LoVo (cell line): ENCODE measurements at regions not wholly inside any gene's neighbourhood (a gene's known extent, or its start where the extent isn't known, plus 50 kb on each side); places are given as distances from the start of the nearest gene placed in this dataset.
"Not testable (repeated sequence)": the region's sequence is repeated elsewhere in the genome, so short reads cannot be mapped to it uniquely, and the experiment has no call there.

Source experiments
- DNase-seq: peaks from one replicate; pipeline ENCODE4 v3.0.0-alpha.2; 2016; ENCODE audit warnings: low spot score

- no peak for DNase-seq
These were observed 78.0 kb upstream of the LHFPL2 start for GRCh38 chr5:78726571-78726970.

DNA sequence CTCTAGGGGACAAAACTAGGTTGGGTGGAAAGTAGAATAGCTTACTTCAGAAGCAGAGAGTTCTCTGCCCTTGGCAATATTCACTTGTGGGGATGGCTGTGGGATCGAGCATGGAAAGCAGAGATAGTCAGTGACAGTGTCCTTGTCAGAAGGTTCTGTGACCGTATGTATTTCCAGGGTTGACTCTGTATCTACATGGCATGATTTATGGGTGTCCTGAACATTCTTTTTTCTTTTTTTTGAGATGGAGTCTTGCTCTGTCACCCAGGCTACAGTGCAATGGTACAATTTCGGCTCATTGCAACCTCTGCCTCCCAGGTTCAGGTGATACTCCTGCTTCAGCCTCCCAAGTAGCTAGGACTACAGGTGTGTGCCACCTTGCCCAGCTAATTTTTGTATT lies 77.4 kb upstream of the LHFPL2 start:
- DNase-seq, result no peak

- DNase-seq, result no peak
These were observed 75.5 kb upstream of the LHFPL2 start for GRCh38 chr5:78724061-78724460.

GRCh38 chr5:78720997-78721396 lies 72.4 kb upstream of the LHFPL2 start:
- no peak for DNase-seq

GRCh38 chr5:78720227-78720985 lies 71.8 kb upstream of the LHFPL2 start:
- peak; percentile 46 for DNase-seq

DNA sequence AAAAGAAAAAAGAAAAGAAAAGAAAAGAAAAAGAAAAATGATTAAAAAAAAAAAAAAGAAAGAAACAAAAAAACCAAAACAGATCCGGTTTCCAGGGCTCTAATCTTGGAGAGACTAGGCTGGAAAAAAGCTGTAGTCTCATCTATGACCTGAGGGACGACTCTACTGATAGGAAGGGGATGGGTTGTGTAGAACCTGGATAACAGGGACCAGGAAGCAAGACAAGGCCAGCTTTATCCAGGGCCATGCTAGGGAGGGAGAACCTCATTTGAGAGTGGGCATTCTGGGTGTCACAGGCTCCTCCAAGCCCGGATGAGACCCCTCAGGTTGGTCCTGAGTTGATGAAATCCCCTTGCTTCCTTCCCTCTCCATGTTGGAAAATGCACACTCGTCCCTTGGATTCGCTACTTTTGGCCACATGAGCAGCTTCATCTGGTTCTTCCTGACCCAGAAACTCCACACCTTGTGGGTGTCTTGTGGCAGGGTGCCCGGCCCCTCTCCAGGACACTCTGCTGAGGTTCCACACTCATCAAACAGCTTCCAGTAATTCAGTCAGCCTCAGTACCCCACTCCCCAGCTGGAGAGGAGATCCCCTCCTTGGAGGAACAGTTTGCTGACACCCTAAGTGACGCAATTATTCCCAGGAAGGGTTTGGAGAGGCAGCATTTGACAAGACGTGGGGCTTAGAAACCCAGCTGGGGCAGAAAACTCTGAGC lies 71.1 kb upstream of the LHFPL2 start:
- no peak for DNase-seq

GRCh38 chr5:78718824-78719223 lies 70.3 kb upstream of the LHFPL2 start:
- DNase-seq, result no peak

GRCh38 chr5:78717674-78718584 lies 69.4 kb upstream of the LHFPL2 start:
- DNase-seq, result no peak

- DNase-seq, result no peak
These were observed 67.6 kb upstream of the LHFPL2 start for GRCh38 chr5:78716206-78716605.

DNA sequence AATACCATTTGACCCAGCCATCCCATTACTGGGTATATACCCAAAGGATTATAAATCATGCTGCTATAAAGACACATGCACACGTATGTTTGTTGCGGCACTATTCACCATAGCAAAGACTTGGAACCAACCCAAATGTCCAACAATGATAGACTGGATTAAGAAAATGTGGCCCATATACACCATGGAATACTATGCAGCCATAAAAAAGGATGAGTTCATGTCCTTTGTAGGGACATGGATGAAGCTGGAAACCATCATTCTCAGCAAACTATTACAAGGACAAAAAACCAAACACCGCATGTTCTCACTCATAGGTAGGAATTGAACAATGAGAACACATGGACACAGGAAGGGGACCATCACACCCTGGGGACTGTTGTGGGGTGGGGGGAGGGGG lies 66.8 kb upstream of the LHFPL2 start:
- not testable (repeated sequence) for DNase-seq

- not testable (repeated sequence) for DNase-seq
These were observed 63.1 kb upstream of the LHFPL2 start for GRCh38 chr5:78711670-78712069.

DNA sequence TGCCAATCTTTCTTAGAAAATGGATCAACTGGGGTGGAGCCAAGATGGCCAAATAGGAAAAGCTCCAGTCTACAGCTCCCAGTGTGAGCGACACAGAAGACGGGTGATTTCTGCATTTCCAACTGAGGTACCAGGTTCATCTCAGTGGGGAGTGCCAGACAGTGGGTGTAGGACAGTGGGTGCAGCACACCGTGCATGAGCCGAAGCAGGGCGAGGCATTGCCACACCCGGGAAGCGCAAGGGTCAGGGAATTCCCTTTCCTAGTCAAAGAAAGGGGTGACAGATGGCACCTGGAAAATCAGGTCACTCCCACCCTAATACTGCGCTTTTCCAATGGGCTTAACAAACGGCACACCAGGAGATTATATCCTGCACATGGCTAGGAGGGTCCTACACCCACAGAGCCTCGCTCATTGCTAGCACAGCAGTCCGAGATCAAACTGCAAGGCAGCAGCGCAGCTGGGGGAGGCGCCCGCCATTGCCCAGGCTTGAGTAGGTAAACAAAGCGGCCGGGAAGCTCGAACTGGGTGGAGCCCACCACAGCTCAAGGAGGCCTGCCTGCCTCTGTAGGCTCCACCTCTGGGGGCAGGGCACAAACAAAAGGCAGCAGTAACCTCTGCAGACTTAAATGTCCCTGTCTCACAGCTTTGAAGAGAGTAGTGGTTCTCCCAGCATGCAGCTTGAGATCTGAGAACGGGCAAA lies 61.3 kb upstream of the LHFPL2 start:
- not testable (repeated sequence) for DNase-seq

GRCh38 chr5:78706825-78707224 lies 58.3 kb upstream of the LHFPL2 start:
- DNase-seq, result no peak

DNA sequence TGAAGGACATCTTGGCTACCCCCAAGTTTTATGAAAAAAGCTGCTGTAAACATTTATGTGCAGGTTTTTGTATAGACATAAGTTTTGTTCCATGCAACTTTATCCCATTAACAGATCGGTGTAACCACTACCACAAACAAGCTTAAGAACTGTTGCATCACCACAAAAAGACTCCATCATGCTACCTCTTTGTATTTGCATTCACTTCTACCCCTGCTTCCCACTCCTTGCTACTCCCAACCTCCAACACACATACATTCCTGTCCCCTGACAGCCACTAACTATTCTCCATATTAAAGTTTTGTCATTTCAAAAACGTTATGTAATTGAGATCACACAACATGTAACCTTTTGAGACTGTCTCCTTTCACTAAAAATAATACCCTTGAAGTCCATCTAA lies 57.8 kb upstream of the LHFPL2 start:
- no peak for DNase-seq

DNA sequence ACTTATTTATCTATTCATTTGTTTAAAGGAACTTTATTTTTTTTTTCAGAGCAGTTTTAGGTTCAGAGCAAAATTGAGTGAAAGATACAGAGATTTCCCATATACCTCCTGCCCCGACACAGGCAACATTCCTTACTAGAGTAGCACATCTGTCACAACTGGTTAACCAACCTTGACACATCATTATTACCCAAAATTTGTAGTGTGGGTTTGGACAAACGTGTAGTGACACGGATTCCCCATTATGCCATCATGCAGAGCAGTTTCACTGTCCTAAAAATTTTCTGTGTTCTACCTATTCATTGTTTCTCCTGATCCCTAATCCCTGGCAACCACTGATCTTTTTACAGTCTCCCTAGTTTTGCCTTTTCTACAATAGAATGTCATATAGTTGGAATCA lies 57.3 kb upstream of the LHFPL2 start:
- DNase-seq, result no peak

- DNase-seq, result no peak
These were observed 53.3 kb upstream of the LHFPL2 start for GRCh38 chr5:78701795-78702410.

DNA sequence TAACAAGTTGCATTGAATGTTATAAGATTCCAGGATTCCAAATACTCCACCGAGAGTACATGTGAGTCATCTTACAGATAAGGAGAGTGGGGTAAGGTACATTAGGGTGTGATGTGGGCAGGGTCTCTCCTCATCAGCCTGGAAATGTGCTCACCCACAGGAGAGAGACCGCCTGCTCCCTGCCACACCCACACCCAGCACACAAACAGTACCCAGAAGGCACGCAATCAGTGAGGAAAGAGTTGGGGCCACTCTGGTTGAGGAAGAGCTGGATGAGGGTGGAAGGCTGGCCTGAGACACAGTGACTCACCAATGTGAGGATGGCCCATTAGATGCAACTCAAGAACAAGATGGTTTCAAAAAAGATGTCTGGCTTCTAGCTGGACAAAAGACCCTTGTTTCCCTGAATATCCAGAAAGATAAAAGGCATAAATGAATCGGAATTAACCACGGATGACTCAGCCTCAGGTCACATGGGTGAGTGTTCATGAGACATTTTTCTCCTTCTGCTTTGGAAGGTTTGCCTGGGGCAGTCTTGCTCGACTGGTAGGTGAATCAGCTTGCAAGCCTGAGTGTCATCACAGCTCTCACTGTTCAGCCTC lies 51.1 kb upstream of the LHFPL2 start:
- DNase-seq, result peak; percentile 97

DNA sequence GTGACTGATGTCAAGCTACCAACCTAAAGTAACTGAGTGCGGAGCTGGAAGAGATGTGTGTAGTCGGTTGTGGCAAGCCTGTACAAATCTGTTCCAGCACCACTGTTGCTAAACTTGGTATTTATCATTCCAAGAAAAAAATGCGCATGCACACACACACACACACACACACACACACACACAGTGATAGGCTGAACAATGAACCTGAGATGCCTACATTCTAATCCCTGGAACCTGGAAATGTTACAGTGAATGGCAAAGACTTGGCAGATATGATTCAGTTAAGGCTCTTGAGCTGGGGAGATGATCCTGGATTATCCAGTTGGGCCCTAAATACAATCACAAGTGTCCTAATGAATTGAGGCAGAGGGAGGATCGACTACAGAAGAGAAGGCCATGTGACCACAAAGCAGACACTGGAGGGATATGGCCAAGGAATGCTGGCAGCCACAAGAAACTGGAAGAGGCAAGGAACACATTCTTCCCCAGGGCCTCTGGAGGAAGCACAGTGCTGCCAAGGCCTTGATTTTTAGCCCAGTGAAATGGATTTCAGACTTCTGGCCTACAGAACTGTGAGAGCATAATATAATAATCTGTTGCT lies 49.7 kb upstream of the LHFPL2 start:
- no peak for DNase-seq
